Testis (tissue), 2 donors: ENCODE measurements at regions not wholly inside any gene's neighbourhood (a gene's known extent, or its start where the extent isn't known, plus 50 kb on each side); places are given as distances from the start of the nearest gene placed in this dataset.

Experiments used
- DNase-seq: peaks from one replicate; pipeline ENCODE4 v3.0.0-alpha.2; 2019
- H3K27ac ChIP-seq, 2 donors: fragments of 200-600 bp; sonication (generic); one replicate each; pipeline ENCODE4 v1.5.1; 2019
- H3K27me3 ChIP-seq: fragments of 200-600 bp; sonication (generic); one replicate; pipeline ENCODE4 v1.5.1; 2019
- H3K36me3 ChIP-seq: fragments of 200-600 bp; sonication (generic); one replicate; pipeline ENCODE4 v1.5.1; 2017; ENCODE audit warnings: low read depth; ENCODE audit errors: missing control alignments
- H3K4me1 ChIP-seq: fragments of 200-600 bp; sonication (generic); one replicate; pipeline ENCODE4 v1.5.1; 2019
- H3K4me3 ChIP-seq, 2 donors: fragments of 200-600 bp; sonication (generic); one replicate each; pipeline ENCODE4 v1.5.1; 2017 to 2019
- H3K9me3 ChIP-seq: fragments of 200-600 bp; sonication (generic); one replicate; pipeline ENCODE4 v1.5.1; 2017
- CTCF ChIP-seq, 3 experiments: fragments of 450-650 bp in 2 of 3; fragments of 200-600 bp in 1 of 3; sonication (generic) in 1 of 3; IDR thresholded peaks; one replicate each; pipeline ENCODE4 v1.5.1; 2016 to 2019; ENCODE audit warnings: antibody characterized with exemption in 3 of 3, mild to moderate bottlenecking in 2 of 3, moderate library complexity in 1 of 3
- POLR2A ChIP-seq: fragments of 450-650 bp; IDR thresholded peaks from one replicate; pipeline ENCODE4 v1.6.1; 2017; ENCODE audit warnings: antibody characterized with exemption, mild to moderate bottlenecking, moderate library complexity
- WGBS, 2 donors: methylation state at CpG; one replicate each; pipeline ENCODE4 v1.1.5; 2018; 5-methylcytosine and 5-hydroxymethylcytosine counted together
- intact Hi-C: fragments of 100-400 bp; cut with DNase I; formaldehyde crosslinking; loops from one replicate; pipeline ENCODE4 v1.15.1; 2023; ENCODE audit warnings: low total_unique reads

GRCh38 chr3:150243466-150243865 lies 164.6 kb upstream of the TSC22D2 start:
- no peak for TF ChIP-seq POLR2A
- no peak for TF ChIP-seq CTCF (IDR thresholded peaks at IDR 0.05)
- intact Hi-C loops: no loop called here
- no peak overlapping the region for H3K4me3 ChIP-seq
- no peaks in the 10 kb centered on the region for H3K36me3 ChIP-seq
- H3K27ac ChIP-seq: no peak overlapping the region
- no peaks in the 10 kb centered on the region for H3K9me3 ChIP-seq
- H3K4me1 ChIP-seq: no peaks in the 10 kb centered on the region
- H3K27me3 ChIP-seq: no peaks in the 10 kb centered on the region
- DNase-seq: no peak
- 91 to 94% methylated on average over 3 of the region's 3 CpGs for WGBS, 2 donors

GRCh38 chr3:150242220-150242936 lies 165.7 kb upstream of the TSC22D2 start:
- no peak overlapping the region for H3K27ac ChIP-seq

DNA sequence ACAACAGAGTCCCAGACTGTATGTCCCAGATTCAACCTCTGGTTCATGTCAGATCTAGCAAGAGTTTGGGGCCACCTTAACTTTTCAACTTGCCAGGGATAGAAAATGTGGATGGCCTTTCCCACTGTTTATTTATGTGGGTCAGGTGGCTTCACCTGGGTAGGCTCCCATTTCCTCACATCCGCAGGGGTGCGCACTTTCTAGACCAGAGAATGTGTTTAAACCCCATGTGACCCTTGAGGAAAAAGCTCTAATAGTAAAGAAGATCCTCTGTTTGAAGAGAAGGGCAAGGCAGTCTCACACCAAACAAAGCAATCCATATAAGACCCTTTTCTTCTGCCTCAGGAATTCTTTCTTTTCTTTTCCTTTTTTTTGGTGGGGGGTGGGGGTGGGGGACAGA lies 167.2 kb upstream of the TSC22D2 start:
- H3K4me1 ChIP-seq: no peaks in the 10 kb centered on the region
- DNase-seq: no peak
- TF ChIP-seq CTCF (IDR thresholded peaks at IDR 0.05) (no peak), POLR2A (no peak)
- H3K9me3 ChIP-seq: no peaks in the 10 kb centered on the region
- H3K27ac ChIP-seq: no peak overlapping the region
- no peaks in the 10 kb centered on the region for H3K36me3 ChIP-seq
- no peak overlapping the region for H3K4me3 ChIP-seq
- intact Hi-C loops: no loop called here
- no peaks in the 10 kb centered on the region for H3K27me3 ChIP-seq
- WGBS, 2 donors: 72 to 92% methylated on average over 2 of the region's 2 CpGs

More at GRCh38 chr3:150242220-150242936, 165.7 kb upstream of the TSC22D2 start:
- TF ChIP-seq CTCF (IDR thresholded peaks at IDR 0.05): no peak
- TF ChIP-seq POLR2A: no peak
- no peak for DNase-seq
- H3K9me3 ChIP-seq: no peaks in the 10 kb centered on the region
- no peaks in the 10 kb centered on the region for H3K36me3 ChIP-seq
- WGBS, 2 donors: 80 to 82% methylated on average over 3 of the region's 3 CpGs
- H3K27me3 ChIP-seq: no peaks in the 10 kb centered on the region
- H3K4me3 ChIP-seq: no peak overlapping the region
- intact Hi-C loops: no loop called here
- H3K4me1 ChIP-seq: no peaks in the 10 kb centered on the region

GRCh38 chr3:150239766-150240165 lies 168.3 kb upstream of the TSC22D2 start:
- no peaks in the 10 kb centered on the region for H3K9me3 ChIP-seq
- DNase-seq: no peak
- H3K27me3 ChIP-seq: no peaks in the 10 kb centered on the region
- H3K4me1 ChIP-seq: no peaks in the 10 kb centered on the region
- TF ChIP-seq POLR2A (no peak), CTCF (IDR thresholded peaks at IDR 0.05) (no peak)
- intact Hi-C loops: no loop called here
- no peak overlapping the region for H3K4me3 ChIP-seq
- WGBS, 2 donors: 63 to 88% methylated on average over 1 of the region's 1 CpG
- no peak overlapping the region for H3K27ac ChIP-seq
- H3K36me3 ChIP-seq: no peaks in the 10 kb centered on the region

DNA sequence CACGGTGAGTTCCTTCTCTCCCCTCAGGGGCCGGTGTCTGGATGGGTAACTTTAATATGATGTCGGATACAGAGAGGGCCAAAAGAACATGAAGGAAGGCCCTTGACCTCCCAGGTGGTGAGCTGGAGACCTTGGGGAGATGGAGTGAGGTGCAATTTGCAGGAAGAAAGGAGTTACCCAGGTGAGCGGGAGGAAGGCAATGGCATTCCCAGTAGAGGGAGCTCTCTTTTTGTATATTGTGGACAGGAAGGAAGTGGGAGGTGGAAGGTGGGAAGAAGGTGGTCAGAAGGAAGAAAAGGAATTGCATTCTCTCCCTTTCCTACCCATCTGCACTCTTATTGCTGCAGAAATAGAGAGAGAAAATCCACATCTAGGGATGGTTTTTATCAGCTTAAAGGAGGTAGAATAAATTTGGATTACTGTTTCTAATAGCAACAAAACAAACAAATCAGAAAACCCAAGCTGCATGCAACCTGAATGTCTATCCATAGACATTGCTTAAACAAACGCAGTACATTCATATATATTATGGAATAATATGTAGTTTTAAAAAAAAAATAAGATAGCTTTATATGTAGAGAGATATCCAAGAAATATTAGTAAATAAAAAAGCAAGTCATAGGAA lies 169.0 kb upstream of the TSC22D2 start:
- no peak for TF ChIP-seq CTCF (IDR thresholded peaks at IDR 0.05)
- TF ChIP-seq POLR2A: no peak
- H3K27me3 ChIP-seq: no peaks in the 10 kb centered on the region
- H3K9me3 ChIP-seq: no peaks in the 10 kb centered on the region
- no peak for DNase-seq
- no peak overlapping the region for H3K4me3 ChIP-seq
- 73 to 78% methylated on average over 4 to 5 of the region's 5 CpGs for WGBS, 2 donors
- no peak overlapping the region for H3K27ac ChIP-seq
- no peaks in the 10 kb centered on the region for H3K4me1 ChIP-seq
- intact Hi-C loops: no loop called here
- H3K36me3 ChIP-seq: no peaks in the 10 kb centered on the region
